HepG2 (cell line): ENCODE measurements at regions not wholly inside any gene's neighbourhood (a gene's known extent, or its start where the extent isn't known, plus 50 kb on each side); places are given as distances from the start of the nearest gene placed in this dataset.

Source experiments
- ATAC-seq: fragments of 200-7000 bp; cut with Tn5 transposase; 3 replicates; pipeline ENCODE4 v1.9.1; 2020; ENCODE audit warnings: mild to moderate bottlenecking, moderate library complexity
- BruUV-seq: library from RNA; stranded (reverse); fragments of 400-500 nt; replicated peaks from 2 replicates; lab custom pipeline; 2021; lab: Mats Ljungman, UMichigan
- CTCF ChIA-PET: fragments of 300-600 bp; formaldehyde crosslinking; extraction: SDS; loops from one replicate; lab custom pipeline; 2021; ENCODE audit warnings: low total read pairs, inconsistent platforms, low intra/inter-chr PET ratio; lab: Yijun Ruan, JAX
- POLR2A ChIA-PET: fragments of 350-600 bp; sonication (Branson Sonifier 250); formaldehyde crosslinking; loops from one replicate; lab custom pipeline; 2020; ENCODE audit warnings: antibody characterized with exemption, inconsistent platforms; lab: Yijun Ruan, JAX
- DNase-seq: peaks from one replicate; pipeline ENCODE4 v3.0.0-alpha.2; 2015; ENCODE audit warnings: low spot score
- FAIRE-seq: peaks from 3 replicates; lab custom pipeline; 2011; peaks lifted over from hg19 to GRCh38; lab: Jason Lieb, UNC
- H2AFZ ChIP-seq: one replicate; pipeline ENCODE4 v1.6.1; 2011; ENCODE audit warnings: low read length, inconsistent platforms
- H3K27ac ChIP-seq: fragments of 300-600 bp; 3 replicates; pipeline ENCODE4 v1.8.0; 2011; ENCODE audit warnings: mixed run types, mild to moderate bottlenecking, mixed read lengths, low read length, inconsistent platforms; ENCODE audit not compliant: insufficient read depth; ENCODE audit errors: extremely low read length
- H3K27me3 ChIP-seq, 2 experiments: fragments of 200-600 bp in 1 of 2; 2 replicates in 1 of 2; 3 replicates in 1 of 2; pipeline versions ENCODE4 v1.6.0 to v1.8.0; 2011; ENCODE audit warnings: low read length in 2 of 2, mild to moderate bottlenecking in 2 of 2, moderate library complexity in 2 of 2, inconsistent platforms in 1 of 2; ENCODE audit not compliant: insufficient read depth in 2 of 2, control insufficient read depth in 1 of 2
- H3K36me3 ChIP-seq, 2 experiments: fragments of 200-600 bp in 1 of 2; replicated peaks in 1 of 2; 2 replicates in 1 of 2; 3 replicates in 1 of 2; pipeline versions ENCODE4 v1.5.1 to v1.8.0; 2011; ENCODE audit warnings: low read length in 2 of 2, inconsistent platforms in 1 of 2; ENCODE audit not compliant: insufficient read depth in 2 of 2, control insufficient read depth in 1 of 2
- H3K4me1 ChIP-seq: 2 replicates; pipeline ENCODE4 v1.5.1; 2012; ENCODE audit warnings: low read length, inconsistent platforms; ENCODE audit not compliant: insufficient read depth
- H3K4me2 ChIP-seq: 2 replicates; pipeline ENCODE4 v1.6.0; 2011; ENCODE audit warnings: low read depth, low read length, inconsistent platforms
- H3K4me3 ChIP-seq, 3 experiments: fragments of 200-600 bp in 1 of 3; sonication (generic), shearing (Covaris generic) in 1 of 3; replicated peaks in 1 of 3; 2 replicates each; pipeline ENCODE4 v1.5.1; 2011 to 2016; ENCODE audit warnings: low read length in 3 of 3, inconsistent platforms in 2 of 3, low read depth in 2 of 3, mild to moderate bottlenecking in 2 of 3, control low read depth in 1 of 3, mixed read lengths in 1 of 3; ENCODE audit not compliant: insufficient read depth in 1 of 3
- H3K79me2 ChIP-seq: one replicate; pipeline ENCODE4 v1.6.1; 2011; ENCODE audit warnings: low read length, inconsistent platforms; ENCODE audit not compliant: insufficient read depth
- H3K9ac ChIP-seq: 2 replicates; pipeline ENCODE4 v1.6.0; 2011; ENCODE audit warnings: mild to moderate bottlenecking, low read depth, low read length, inconsistent platforms; ENCODE audit not compliant: insufficient read depth
- H3K9me3 ChIP-seq: 2 replicates; pipeline ENCODE4 v1.5.1; 2012; ENCODE audit warnings: mild to moderate bottlenecking, low read length
- H4K20me1 ChIP-seq: 2 replicates; pipeline ENCODE4 v1.6.0; 2011; ENCODE audit warnings: inconsistent platforms, mild to moderate bottlenecking, low read length, moderate library complexity; ENCODE audit not compliant: insufficient read depth
- CEBPB ChIP-seq: IDR thresholded peaks from 2 replicates; pipeline ENCODE4 v1.6.1; 2011; ENCODE audit warnings: low read depth, low read length, improper control_type of control experiment, borderline replicate concordance
- KDM5B ChIP-seq: sonication (generic); formaldehyde crosslinking; IDR thresholded peaks from 2 replicates; pipeline ENCODE4 v1.4.0; 2020; ENCODE audit warnings: missing genetic modification reagents, mild to moderate bottlenecking, borderline replicate concordance
- NFE2L1 ChIP-seq: sonication (generic); formaldehyde crosslinking; IDR thresholded peaks from 2 replicates; pipeline ENCODE4 v1.4.0; 2020; ENCODE audit warnings: missing genetic modification reagents, mild to moderate bottlenecking, borderline replicate concordance
- NR3C1 ChIP-seq: sonication (generic); formaldehyde crosslinking; IDR thresholded peaks from 2 replicates; pipeline ENCODE4 v1.4.0; 2020; ENCODE audit warnings: missing genetic modification reagents
- ZMAT3 ChIP-seq: sonication (generic); formaldehyde crosslinking; conservative IDR thresholded peaks from 2 replicates; pipeline ENCODE4 v1.7.0; 2021; ENCODE audit warnings: missing genetic modification reagents
- ZNF10 ChIP-seq: sonication (generic); formaldehyde crosslinking; IDR thresholded peaks from 2 replicates; pipeline ENCODE4 v1.4.0; 2020; ENCODE audit warnings: mild to moderate bottlenecking, low read depth, missing genetic modification reagents, borderline replicate concordance
- ZNF282 ChIP-seq: fragments of 450-650 bp; IDR thresholded peaks from 2 replicates; pipeline ENCODE4 v1.6.1; 2018; ENCODE audit not compliant: partially characterized antibody
- ZNF530 ChIP-seq: sonication (generic); formaldehyde crosslinking; IDR thresholded peaks from 2 replicates; pipeline ENCODE4 v1.5.0; 2020; ENCODE audit warnings: low read depth, mild to moderate bottlenecking, missing genetic modification reagents
- ZNF616 ChIP-seq: sonication (generic); formaldehyde crosslinking; IDR thresholded peaks from 2 replicates; pipeline ENCODE4 v1.5.0; 2020; ENCODE audit warnings: low read depth, mild to moderate bottlenecking, missing genetic modification reagents
- ZNF749 ChIP-seq: sonication (generic); formaldehyde crosslinking; IDR thresholded peaks from 2 replicates; pipeline ENCODE4 v1.8.0; 2022; ENCODE audit warnings: mild to moderate bottlenecking, missing genetic modification reagents, moderate library complexity, borderline replicate concordance
- WGBS: methylation state at CpG from one replicate; pipeline ENCODE4 v1.1.6; 2017; ENCODE audit warnings: low lambda C conversion rate; 5-methylcytosine and 5-hydroxymethylcytosine counted together
- in situ Hi-C: cut with HindIII; loops from 2 replicates; pipeline ENCODE4 v1.10.0; 2017; ENCODE audit warnings: low pct_unique_long_range_greater_than_20kb; ENCODE audit not compliant: extremely low pct_ligation_motif_present
- intact Hi-C: fragments of 100-400 bp; cut with micrococcal nuclease; formaldehyde crosslinking; loops from one replicate; pipeline ENCODE4 v1.10.0; 2022; ENCODE audit not compliant: unreplicated experiment

DNA sequence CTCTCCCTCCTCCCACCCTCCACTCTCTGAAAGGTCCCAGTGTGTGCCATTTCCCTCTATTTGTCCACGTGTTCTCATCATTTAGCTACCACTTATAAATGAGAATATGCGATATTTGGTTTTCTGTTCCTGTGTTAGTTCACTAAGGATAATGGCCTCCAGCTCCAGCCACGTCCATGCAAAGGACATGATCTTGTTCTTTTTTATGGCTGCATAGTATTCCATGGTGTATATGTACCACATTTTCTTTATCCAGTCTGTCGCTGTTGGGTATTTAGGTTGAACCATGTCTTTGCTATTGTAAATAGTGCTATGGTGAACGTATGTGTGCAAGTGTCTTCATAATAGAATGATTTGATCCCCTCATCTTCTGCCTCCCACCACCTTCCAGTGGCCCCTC is 183.7 kb upstream of the AUTS2 start:
- H4K20me1 ChIP-seq = no peaks in the 10 kb centered on the region
- H3K36me3 ChIP-seq = no peaks in the 10 kb centered on the region

GRCh38 chr7:69418869-69419670 is 179.2 kb upstream of the AUTS2 start:
- FAIRE-seq = no peak
- no peaks in the 10 kb centered on the region for H3K79me2 ChIP-seq
- no peaks in the 10 kb centered on the region for H3K4me1 ChIP-seq
- BruUV-seq = no TSS peak
- H3K4me2 ChIP-seq = no peak overlapping the region
- no peak overlapping the region for H3K27ac ChIP-seq
- ATAC-seq = no peak
- DNase-seq = no peak
- H3K27me3 ChIP-seq = no peaks in the 10 kb centered on the region
- no peaks in the 10 kb centered on the region for H3K36me3 ChIP-seq
- H2AFZ ChIP-seq = no peak overlapping the region
- no peak overlapping the region for H3K9ac ChIP-seq
- no peak overlapping the region for H3K4me3 ChIP-seq
- WGBS = 13% methylated on average over 7 of the region's 7 CpGs
- in situ Hi-C loops (no loop called here), intact Hi-C loops (no loop called here)
- H4K20me1 ChIP-seq = no peaks in the 10 kb centered on the region
- POLR2A ChIA-PET = no interaction called here
- H3K9me3 ChIP-seq = no peaks in the 10 kb centered on the region
- TF ChIP-seq ZNF616 (CRISPR knock-in tag) (no peak), ZNF282 (no peak), ZNF530 (CRISPR knock-in tag) (no peak), ZMAT3 (CRISPR knock-in tag) (no peak), KDM5B (CRISPR knock-in tag) (no peak)
- CTCF ChIA-PET = no interaction called here

More for the DNA sequence above, 183.7 kb upstream of the AUTS2 start:
- CTCF ChIA-PET = no interaction called here
- TF ChIP-seq NFE2L1 (CRISPR knock-in tag) (no peak), ZNF10 (CRISPR knock-in tag) (no peak), CEBPB (no peak), NR3C1 (no peak), ZNF749 (no peak)
- TF ChIP-seq, all 625 proteins: peak for 0
- Histone ChIP-seq H3K9ac (no peak overlapping the region), H2AFZ (no peak overlapping the region), H3K27ac (no peak overlapping the region), H3K9me3 (no peaks in the 10 kb centered on the region), H3K79me2 (no peaks in the 10 kb centered on the region), H3K4me3 (no peak overlapping the region), H3K27me3 (no peaks in the 10 kb centered on the region), H3K4me2 (no peak overlapping the region), H3K4me1 (no peaks in the 10 kb centered on the region)
- no peak for ATAC-seq
- BruUV-seq = no TSS peak
- POLR2A ChIA-PET = no interaction called here
- 28% methylated on average over 5 of the region's 5 CpGs for WGBS
- no peak for DNase-seq
- in situ Hi-C loops = no loop called here
- FAIRE-seq = no peak
- intact Hi-C loops = no loop called here
